ENCODE measurements at regions not wholly inside any gene's neighbourhood (a gene's known extent, or its start where the extent isn't known, plus 50 kb on each side); places are given as distances from the start of the nearest gene placed in this dataset.

DNA sequence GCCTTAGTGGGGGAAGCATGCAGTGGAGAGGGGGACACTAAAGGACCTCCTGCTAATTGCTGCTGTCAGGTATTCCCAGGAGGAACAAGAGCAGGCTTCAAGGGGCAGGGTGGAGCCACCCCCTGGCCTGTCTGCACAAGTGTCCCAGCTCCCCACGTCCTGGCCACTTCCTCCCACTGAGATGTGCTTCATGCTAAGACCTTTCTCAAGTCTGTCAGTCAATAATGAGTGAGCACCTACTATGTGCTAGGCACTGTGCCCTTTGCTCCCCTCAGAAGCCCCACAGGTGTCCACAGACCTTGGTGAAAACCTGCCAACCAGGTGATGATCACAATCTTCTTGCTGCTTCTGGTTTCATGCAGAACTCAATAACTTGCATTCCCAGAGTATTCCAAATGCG is 147.9 kb downstream of the UNC5CL start:
- Histone ChIP-seq H3K27ac (no peak overlapping the region), H3K9me3 (no peaks in the 10 kb centered on the region), H3K4me3 (ENCODE audit: low read depth in 1 of 2, low read length in 1 of 2) (no peak overlapping the region), H3K27me3 (no peaks in the 10 kb centered on the region), H3K4me1 (ENCODE audit: control insufficient read depth in 1 of 2, insufficient read depth in 1 of 2, low read depth in 1 of 2, low read length in 1 of 2) (no peaks in the 10 kb centered on the region), H3K36me3 (no peaks in the 10 kb centered on the region)
- TF ChIP-seq CTCF (IDR thresholded peaks at IDR 0.05), result no peak

DNA sequence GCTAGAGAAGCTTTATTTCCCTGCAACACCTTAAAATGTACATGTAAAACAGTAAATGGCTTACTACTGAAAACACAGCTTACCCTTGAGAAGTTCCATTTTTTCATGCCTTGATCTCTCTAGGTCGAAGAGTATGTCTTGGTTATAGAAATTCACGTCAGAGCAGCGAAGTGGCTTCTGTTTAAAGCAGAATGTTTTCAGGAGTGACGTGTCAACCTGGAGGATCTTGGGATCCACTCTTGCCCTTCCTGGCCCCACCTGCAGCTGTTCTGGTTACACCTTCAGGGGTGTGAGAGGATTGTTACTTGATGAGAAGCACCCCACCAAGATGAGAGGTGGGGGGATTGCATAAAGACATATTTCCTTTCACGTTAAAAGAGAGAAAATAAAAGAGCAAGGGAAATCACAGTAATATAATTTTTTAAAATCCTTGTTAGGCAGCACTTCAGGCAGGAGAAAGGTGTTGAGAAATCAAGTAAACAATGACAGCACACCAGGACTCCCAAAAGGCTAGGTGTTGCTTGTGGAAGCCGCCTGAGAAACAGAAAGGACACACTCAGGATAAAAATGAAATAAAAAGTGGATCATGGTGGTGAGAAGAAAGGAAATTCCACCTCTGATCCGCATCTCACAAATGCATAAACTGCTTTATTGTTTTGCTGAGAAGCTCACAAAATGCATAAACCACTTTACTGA is 149.7 kb downstream of the UNC5CL start:
- Histone ChIP-seq H3K9me3 (no peaks in the 10 kb centered on the region), H3K4me1 (ENCODE audit: control insufficient read depth in 1 of 2, insufficient read depth in 1 of 2, low read depth in 1 of 2, low read length in 1 of 2) (no peaks in the 10 kb centered on the region), H3K27me3 (no peaks in the 10 kb centered on the region), H3K4me3 (ENCODE audit: low read depth in 1 of 2, low read length in 1 of 2) (no peak overlapping the region), H3K36me3 (no peaks in the 10 kb centered on the region), H3K27ac (no peak overlapping the region)
- TF ChIP-seq CTCF (IDR thresholded peaks at IDR 0.05), result no peak

GRCh38 chr6:40888456-40888990 is 150.5 kb downstream of the UNC5CL start:
- no peaks in the 10 kb centered on the region for H3K36me3 ChIP-seq
- no peaks in the 10 kb centered on the region for H3K27me3 ChIP-seq
- no peak for TF ChIP-seq CTCF (IDR thresholded peaks at IDR 0.05)
- no peak overlapping the region for H3K27ac ChIP-seq
- H3K9me3 ChIP-seq, result no peaks in the 10 kb centered on the region
- H3K4me3 ChIP-seq (ENCODE audit: low read depth in 1 of 2, low read length in 1 of 2), result no peak overlapping the region
- H3K4me1 ChIP-seq (ENCODE audit: control insufficient read depth in 1 of 2, insufficient read depth in 1 of 2, low read depth in 1 of 2, low read length in 1 of 2), result no peaks in the 10 kb centered on the region

DNA sequence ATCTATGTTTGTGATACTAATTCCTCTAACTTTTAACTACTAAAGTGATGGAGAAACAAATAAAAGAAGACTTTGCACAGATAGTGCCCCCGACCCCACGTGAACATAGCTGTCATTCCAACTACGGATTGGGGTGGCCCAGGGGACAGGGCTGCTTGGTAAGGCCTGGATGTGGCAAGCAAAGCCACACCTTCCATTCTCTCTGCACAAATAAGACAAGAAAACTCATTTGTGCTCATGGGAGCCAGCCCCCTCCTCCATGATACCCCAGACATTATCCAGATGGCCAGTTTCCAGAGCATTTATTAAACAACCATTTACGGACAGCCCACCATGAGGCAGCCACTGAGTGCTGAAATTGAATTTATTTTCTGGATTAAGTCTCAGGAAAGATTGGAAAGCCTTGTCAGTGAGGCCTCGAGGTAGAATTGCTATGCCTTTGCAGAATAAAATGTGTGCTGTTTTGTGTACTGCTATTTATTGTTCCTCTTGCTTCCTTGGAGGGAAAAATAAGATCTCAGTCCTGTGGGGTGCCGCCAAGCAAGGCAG is 151.2 kb downstream of the UNC5CL start:
- no peak overlapping the region for H3K27ac ChIP-seq
- TF ChIP-seq CTCF (IDR thresholded peaks at IDR 0.05), result no peak
- H3K4me3 ChIP-seq (ENCODE audit: low read depth in 1 of 2, low read length in 1 of 2), result no peak overlapping the region
- no peaks in the 10 kb centered on the region for H3K9me3 ChIP-seq
- no peaks in the 10 kb centered on the region for H3K27me3 ChIP-seq
- H3K4me1 ChIP-seq (ENCODE audit: control insufficient read depth in 1 of 2, insufficient read depth in 1 of 2, low read depth in 1 of 2, low read length in 1 of 2), result no peaks in the 10 kb centered on the region
- no peaks in the 10 kb centered on the region for H3K36me3 ChIP-seq

DNA sequence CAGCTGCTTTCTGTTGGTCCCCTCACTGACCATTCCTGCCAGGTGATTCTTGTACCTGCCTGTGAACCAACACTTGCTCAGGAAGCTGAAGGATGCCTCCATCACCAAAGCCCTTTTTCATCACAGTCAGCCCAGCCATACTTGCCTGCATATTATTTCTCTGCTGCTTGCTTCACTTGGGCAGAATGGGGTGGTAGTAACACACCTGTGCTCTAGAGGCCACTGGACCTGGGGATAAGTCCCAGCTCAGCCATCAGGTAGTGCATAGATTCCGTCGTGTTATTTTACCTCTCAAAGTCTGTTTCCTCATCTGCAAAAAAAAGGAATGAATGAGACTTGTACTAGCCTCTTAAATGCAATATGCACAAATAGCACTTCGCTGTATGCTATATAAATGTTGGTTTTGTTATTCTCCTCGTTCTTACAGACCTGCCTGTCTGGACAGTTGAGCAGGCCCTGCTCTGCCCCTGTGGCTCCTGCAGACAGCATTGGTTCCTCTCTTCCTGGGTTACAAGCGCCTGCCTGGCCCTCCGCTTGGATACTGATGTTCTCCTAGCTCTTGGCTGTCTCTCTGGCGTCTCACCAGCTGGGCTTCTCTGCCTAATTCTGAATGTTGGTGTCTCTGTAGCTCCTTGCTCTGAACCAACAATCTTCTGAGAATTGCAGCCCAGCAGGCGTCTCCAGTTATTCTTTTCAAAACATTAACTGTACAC is 151.8 kb downstream of the UNC5CL start:
- H3K4me1 ChIP-seq (ENCODE audit: control insufficient read depth in 1 of 2, insufficient read depth in 1 of 2, low read depth in 1 of 2, low read length in 1 of 2), result no peaks in the 10 kb centered on the region
- no peaks in the 10 kb centered on the region for H3K36me3 ChIP-seq
- no peak overlapping the region for H3K4me3 ChIP-seq (ENCODE audit: low read depth in 1 of 2, low read length in 1 of 2)
- no peaks in the 10 kb centered on the region for H3K9me3 ChIP-seq
- no peaks in the 10 kb centered on the region for H3K27me3 ChIP-seq
- no peak overlapping the region for H3K27ac ChIP-seq
- no peak for TF ChIP-seq CTCF (IDR thresholded peaks at IDR 0.05)

Data from neutrophil (primary cell).